GM12878 (cell line): ENCODE measurements at regions not wholly inside any gene's neighbourhood (a gene's known extent, or its start where the extent isn't known, plus 50 kb on each side); places are given as distances from the start of the nearest gene placed in this dataset.

ENCODE experiments used
- ATAC-seq: fragments of 200-7000 bp; cut with Tn5 transposase; 3 replicates; pipeline ENCODE4 v1.9.1; 2020; ENCODE audit warnings: mild to moderate bottlenecking, moderate library complexity
- BruUV-seq: library from RNA; stranded (reverse); fragments of 400-500 nt; replicated peaks from 2 replicates; lab custom pipeline; 2021; lab: Mats Ljungman, UMichigan
- CTCF ChIA-PET: fragments of 300-600 bp; sonication (Branson Sonifier 250); formaldehyde crosslinking; extraction: SDS; loops from one replicate; lab custom pipeline; 2021; ENCODE audit warnings: inconsistent platforms; lab: Yijun Ruan, JAX
- POLR2A ChIA-PET: fragments of 350-600 bp; formaldehyde crosslinking; extraction: SDS; loops from one replicate; lab custom pipeline; 2021; ENCODE audit warnings: inconsistent platforms; lab: Charles Lee
- RAD21 ChIA-PET: fragments of 300-600 bp; sonication (Branson Sonifier 250); formaldehyde crosslinking; loops from one replicate; lab custom pipeline; 2023; ENCODE audit warnings: antibody characterized with exemption; ENCODE audit not compliant: unreplicated experiment; lab: Charles Lee
- SMC1A ChIA-PET: fragments of 300-600 bp; sonication (Branson Sonifier 250); formaldehyde crosslinking; loops from one replicate; lab custom pipeline; 2023; ENCODE audit not compliant: unreplicated experiment, uncharacterized antibody; lab: Charles Lee
- DNase-seq: peaks from one replicate; pipeline ENCODE4 v3.0.0-alpha.2; 2011; ENCODE audit warnings: low read depth, low spot score
- FAIRE-seq: peaks from 3 replicates; lab custom pipeline; 2011; peaks lifted over from hg19 to GRCh38; lab: Jason Lieb, UNC
- H2AFZ ChIP-seq: 2 replicates; pipeline ENCODE4 v1.6.0; 2011; ENCODE audit warnings: low read depth, low read length, control low read depth; ENCODE audit not compliant: control insufficient read depth
- H3K27ac ChIP-seq: 2 replicates; pipeline ENCODE4 v1.5.1; 2011; ENCODE audit warnings: control low read depth; ENCODE audit not compliant: control insufficient read depth, insufficient read depth
- H3K27me3 ChIP-seq, 2 experiments: replicated peaks in 1 of 2; 2 replicates each; pipeline versions ENCODE4 v1.6.0 to v1.6.1; 2011; ENCODE audit warnings: low read length in 1 of 2; ENCODE audit not compliant: control insufficient read depth in 2 of 2, insufficient read depth in 2 of 2
- H3K36me3 ChIP-seq, 2 experiments: 2 replicates each; pipeline ENCODE4 v1.5.1; 2011; ENCODE audit warnings: low read length in 1 of 2; ENCODE audit not compliant: control insufficient read depth in 2 of 2, insufficient read depth in 2 of 2
- H3K4me1 ChIP-seq: 2 replicates; pipeline ENCODE4 v1.6.1; 2011; ENCODE audit warnings: mild to moderate bottlenecking, low read length, moderate library complexity, mixed read lengths; ENCODE audit not compliant: control insufficient read depth, insufficient read depth
- H3K4me2 ChIP-seq: 2 replicates; pipeline ENCODE4 v1.6.0; 2011; ENCODE audit warnings: control low read depth; ENCODE audit not compliant: control insufficient read depth, insufficient read depth
- H3K4me3 ChIP-seq: fragments of 200-600 bp; sonication (generic); 2 replicates; pipeline ENCODE4 v1.5.1; 2016
- H3K79me2 ChIP-seq: 2 replicates; pipeline ENCODE4 v1.6.0; 2011; ENCODE audit warnings: low read length; ENCODE audit not compliant: control insufficient read depth, insufficient read depth
- H3K9ac ChIP-seq: 2 replicates; pipeline ENCODE4 v1.8.0; 2011; ENCODE audit warnings: low read length, control low read depth, mixed read lengths; ENCODE audit not compliant: control insufficient read depth, insufficient read depth
- H3K9me3 ChIP-seq: replicated peaks from 3 replicates; pipeline ENCODE4 v1.5.1; 2011; ENCODE audit warnings: mild to moderate bottlenecking, low read length; ENCODE audit not compliant: control insufficient read depth, insufficient read depth
- H4K20me1 ChIP-seq: 2 replicates; pipeline ENCODE4 v1.6.0; 2011; ENCODE audit not compliant: control insufficient read depth, insufficient read depth
- BHLHE40 ChIP-seq, 2 experiments: fragments of 450-650 bp in 1 of 2; IDR thresholded peaks; 2 replicates each; pipeline ENCODE4 v1.6.1; 2011 to 2017; ENCODE audit warnings: low read depth in 2 of 2, borderline replicate concordance in 1 of 2, improper control_type of control experiment in 1 of 2, low read length in 1 of 2, mild to moderate bottlenecking in 1 of 2
- CEBPB ChIP-seq, 2 experiments: fragments of 150-350 bp in 1 of 2; IDR thresholded peaks; 2 replicates each; pipeline ENCODE4 v1.6.1; 2012 to 2014; ENCODE audit warnings: low read depth in 2 of 2, low read length in 2 of 2, borderline replicate concordance in 1 of 2, inconsistent platforms in 1 of 2
- EP300 ChIP-seq, 2 experiments: fragments of 150-350 bp in 1 of 2; IDR thresholded peaks; 2 replicates each; pipeline ENCODE4 v1.6.1; 2011 to 2012; ENCODE audit warnings: low read depth in 2 of 2, low read length in 2 of 2, borderline replicate concordance in 1 of 2, improper control_type of control experiment in 1 of 2, inconsistent platforms in 1 of 2; ENCODE audit not compliant: control insufficient read depth in 1 of 2
- FOS ChIP-seq: IDR thresholded peaks from 3 replicates; pipeline ENCODE4 v1.6.1; 2011; ENCODE audit warnings: borderline replicate concordance; ENCODE audit not compliant: insufficient read length; ENCODE audit errors: extremely low read depth
- JUNB ChIP-seq: IDR thresholded peaks from 2 replicates; pipeline ENCODE4 v1.6.1; 2016; ENCODE audit warnings: antibody characterized with exemption, mild to moderate bottlenecking
- NFYB ChIP-seq: IDR thresholded peaks from 2 replicates; pipeline ENCODE4 v1.6.1; 2011; ENCODE audit warnings: low read depth, mild to moderate bottlenecking, low read length, improper control_type of control experiment, moderate library complexity; ENCODE audit not compliant: insufficient read depth
- POLR2AphosphoS2 ChIP-seq: IDR thresholded peaks from 2 replicates; pipeline ENCODE4 v1.6.1; 2011; ENCODE audit warnings: low read depth, mild to moderate bottlenecking, low read length, improper control_type of control experiment, moderate library complexity
- SRF ChIP-seq, 2 experiments: IDR thresholded peaks; 2 replicates each; pipeline ENCODE4 v1.6.1; 2011; ENCODE audit warnings: low read depth in 2 of 2, low read length in 2 of 2, mild to moderate bottlenecking in 1 of 2, moderate library complexity in 1 of 2
- WGBS: methylation state at CpG from one replicate; pipeline ENCODE4 v1.1.6; 2016; ENCODE audit warnings: low lambda C conversion rate; ENCODE audit not compliant: insufficient replicate concordance, insufficient coverage; ENCODE audit errors: missing lambda C conversion rate; 5-methylcytosine and 5-hydroxymethylcytosine counted together
- in situ Hi-C: fragments of 300-500 bp; cut with MboI; formaldehyde crosslinking; loops from 9 replicates; pipeline ENCODE4 v1.14.3; 2018; ENCODE audit warnings: mixed read lengths
- intact Hi-C: fragments of 100-400 bp; cut with micrococcal nuclease; formaldehyde crosslinking; loops from one replicate; pipeline ENCODE4 v1.14.2; 2022; ENCODE audit not compliant: unreplicated experiment
- TF ChIP-seq, protein P1 (sequence below): fragments of 450-650 bp; IDR thresholded peaks from 2 replicates; pipeline ENCODE4 v1.6.1; 2014; ENCODE audit warnings: mild to moderate bottlenecking
- TF ChIP-seq, protein P2 (sequence below): fragments of 450-650 bp; IDR thresholded peaks from 2 replicates; pipeline ENCODE4 v1.6.1; 2018; ENCODE audit warnings: borderline replicate concordance, mild to moderate bottlenecking; ENCODE audit not compliant: partially characterized antibody

GRCh38 chr4:53703267-53703655 lies 112.0 kb upstream of the LNX1 start:
- in situ Hi-C loops (loop anchor here (10.0 kb wide), 1 partner anchor 58 kb away; no protein-coding TSS in a partner anchor), intact Hi-C loops (loop anchor here (2.0 to 10.0 kb wide), 7 partner anchors 62 to 688 kb away; partner anchors contain the start of gene CHIC2)
- no peak for DNase-seq
- no peaks in the 10 kb centered on the region for H3K79me2 ChIP-seq
- peak overlapping the region; percentile 90 for H3K4me2 ChIP-seq
- peak overlapping the region; percentile 76; the same call in 1 of the 2 replicates for H2AFZ ChIP-seq
- SMC1A ChIA-PET = interaction anchor here (1.0 to 14.8 kb wide), 13 partner anchors 9 to 690 kb away, joined by 3 to 228 read pairs (median 10); no protein-coding TSS in a partner anchor
- H3K27me3 ChIP-seq = no peaks in the 10 kb centered on the region
- TF ChIP-seq SRF (IDR thresholded peaks at IDR 0.05; ENCODE audit: low read depth in 2 of 2, low read length in 2 of 2) = no peak
- no peak for TF ChIP-seq JUNB
- TF ChIP-seq, protein P1, sequence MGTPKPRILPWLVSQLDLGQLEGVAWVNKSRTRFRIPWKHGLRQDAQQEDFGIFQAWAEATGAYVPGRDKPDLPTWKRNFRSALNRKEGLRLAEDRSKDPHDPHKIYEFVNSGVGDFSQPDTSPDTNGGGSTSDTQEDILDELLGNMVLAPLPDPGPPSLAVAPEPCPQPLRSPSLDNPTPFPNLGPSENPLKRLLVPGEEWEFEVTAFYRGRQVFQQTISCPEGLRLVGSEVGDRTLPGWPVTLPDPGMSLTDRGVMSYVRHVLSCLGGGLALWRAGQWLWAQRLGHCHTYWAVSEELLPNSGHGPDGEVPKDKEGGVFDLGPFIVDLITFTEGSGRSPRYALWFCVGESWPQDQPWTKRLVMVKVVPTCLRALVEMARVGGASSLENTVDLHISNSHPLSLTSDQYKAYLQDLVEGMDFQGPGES = no peak
- no peak for TF ChIP-seq FOS
- no peak for TF ChIP-seq NFYB
- no peak for TF ChIP-seq POLR2AphosphoS2
- TF ChIP-seq, protein P2, sequence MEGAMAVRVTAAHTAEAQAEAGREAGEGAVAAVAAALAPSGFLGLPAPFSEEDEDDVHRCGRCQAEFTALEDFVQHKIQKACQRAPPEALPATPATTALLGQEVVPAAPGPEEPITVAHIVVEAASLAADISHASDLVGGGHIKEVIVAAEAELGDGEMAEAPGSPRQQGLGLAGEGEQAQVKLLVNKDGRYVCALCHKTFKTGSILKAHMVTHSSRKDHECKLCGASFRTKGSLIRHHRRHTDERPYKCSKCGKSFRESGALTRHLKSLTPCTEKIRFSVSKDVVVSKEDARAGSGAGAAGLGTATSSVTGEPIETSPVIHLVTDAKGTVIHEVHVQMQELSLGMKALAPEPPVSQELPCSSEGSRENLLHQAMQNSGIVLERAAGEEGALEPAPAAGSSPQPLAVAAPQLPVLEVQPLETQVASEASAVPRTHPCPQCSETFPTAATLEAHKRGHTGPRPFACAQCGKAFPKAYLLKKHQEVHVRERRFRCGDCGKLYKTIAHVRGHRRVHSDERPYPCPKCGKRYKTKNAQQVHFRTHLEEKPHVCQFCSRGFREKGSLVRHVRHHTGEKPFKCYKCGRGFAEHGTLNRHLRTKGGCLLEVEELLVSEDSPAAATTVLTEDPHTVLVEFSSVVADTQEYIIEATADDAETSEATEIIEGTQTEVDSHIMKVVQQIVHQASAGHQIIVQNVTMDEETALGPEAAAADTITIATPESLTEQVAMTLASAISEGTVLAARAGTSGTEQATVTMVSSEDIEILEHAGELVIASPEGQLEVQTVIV = no peak
- TF ChIP-seq EP300 (IDR thresholded peaks at IDR 0.05; ENCODE audit: borderline replicate concordance in 1 of 2, control insufficient read depth in 1 of 2, low read depth in 2 of 2, low read length in 2 of 2) = no peak
- TF ChIP-seq BHLHE40 (IDR thresholded peaks at IDR 0.05; ENCODE audit: borderline replicate concordance in 1 of 2, low read depth in 2 of 2, low read length in 1 of 2) = no peak
- no peak for TF ChIP-seq CEBPB (IDR thresholded peaks at IDR 0.05; ENCODE audit: borderline replicate concordance in 1 of 2, low read depth in 2 of 2, low read length in 2 of 2)
- H3K4me3 ChIP-seq = no peak overlapping the region
- CTCF ChIA-PET = interaction anchor here (0.6 to 11.6 kb wide), 13 partner anchors 8 to 688 kb away, joined by 3 to 305 read pairs (median 4); no protein-coding TSS in a partner anchor
- H3K9me3 ChIP-seq = peaks cover 4% of the 10 kb centered on the region; the same call in 2 of the 3 replicates
- POLR2A ChIA-PET = interaction anchor here (1.0 to 5.3 kb wide), 8 partner anchors 14 to 63 kb away, joined by 3 to 46 read pairs (median 7); no protein-coding TSS in a partner anchor
- H3K9ac ChIP-seq = peak overlapping the region; percentile 58
- peaks cover 49% of the 10 kb centered on the region for H3K4me1 ChIP-seq
- RAD21 ChIA-PET = interaction anchor here (0.7 to 6.1 kb wide), 19 partner anchors 9 to 690 kb away, joined by 3 to 132 read pairs (median 4); no protein-coding TSS in a partner anchor
- H3K27ac ChIP-seq = peak overlapping the region; percentile 64
- H4K20me1 ChIP-seq = no peaks in the 10 kb centered on the region
- no peak for FAIRE-seq
- no peaks in the 10 kb centered on the region for H3K36me3 ChIP-seq
- no peak for ATAC-seq
- no TSS peak for BruUV-seq
- WGBS = 91% methylated on average over 7 of the region's 7 CpGs
